ENCODE measurements at regions not wholly inside any gene's neighbourhood (a gene's known extent, or its start where the extent isn't known, plus 50 kb on each side); places are given as distances from the start of the nearest gene placed in this dataset.
"Not testable (repeated sequence)": the region's sequence is repeated elsewhere in the genome, so short reads cannot be mapped to it uniquely, and the experiment has no call there.

- no peak for DNase-seq (ENCODE audit: low spot score)
These were observed 194.4 kb downstream of the CTTN start for GRCh38 chr11:70592641-70593165.

- no peak for DNase-seq (ENCODE audit: low spot score)
These were observed 195.2 kb downstream of the CTTN start for GRCh38 chr11:70593446-70593983.

GRCh38 chr11:70594031-70594430 lies 195.7 kb downstream of the CTTN start:
- DNase-seq (ENCODE audit: low spot score) = no peak

GRCh38 chr11:70594606-70595005 lies 196.3 kb downstream of the CTTN start:
- no peak for DNase-seq (ENCODE audit: low spot score)

- no peak for DNase-seq (ENCODE audit: low spot score)
These were observed 196.7 kb downstream of the CTTN start for GRCh38 chr11:70595016-70595415.

- no peak for DNase-seq (ENCODE audit: low spot score)
These were observed 197.1 kb downstream of the CTTN start for GRCh38 chr11:70595452-70595851.

- DNase-seq (ENCODE audit: low spot score) = no peak
These were observed 197.8 kb downstream of the CTTN start for GRCh38 chr11:70596091-70596490.

GRCh38 chr11:70597006-70597555 lies 198.8 kb downstream of the CTTN start:
- no peak for DNase-seq (ENCODE audit: low spot score)

GRCh38 chr11:70597751-70598625 lies 199.7 kb downstream of the CTTN start:
- no peak for DNase-seq (ENCODE audit: low spot score)

- DNase-seq (ENCODE audit: low spot score) = not testable (repeated sequence)
These were observed 202.6 kb downstream of the CTTN start for GRCh38 chr11:70600911-70601415.

- DNase-seq (ENCODE audit: low spot score) = no peak
These were observed 203.7 kb downstream of the CTTN start for GRCh38 chr11:70601861-70602538.

GRCh38 chr11:70603114-70603755 lies 204.9 kb downstream of the CTTN start:
- DNase-seq (ENCODE audit: low spot score) = no peak

- no peak for DNase-seq (ENCODE audit: low spot score)
These were observed 205.5 kb downstream of the CTTN start for GRCh38 chr11:70603756-70604211.

GRCh38 chr11:70604221-70604620 lies 205.9 kb downstream of the CTTN start:
- no peak for DNase-seq (ENCODE audit: low spot score)

GRCh38 chr11:70604630-70605467 lies 206.5 kb downstream of the CTTN start:
- no peak for DNase-seq (ENCODE audit: low spot score)

GRCh38 chr11:70605468-70605815 lies 207.1 kb downstream of the CTTN start:
- DNase-seq (ENCODE audit: low spot score) = no peak

- DNase-seq (ENCODE audit: low spot score) = no peak
These were observed 207.5 kb downstream of the CTTN start for GRCh38 chr11:70605846-70606245.

GRCh38 chr11:70606248-70606950 lies 208.1 kb downstream of the CTTN start:
- DNase-seq (ENCODE audit: low spot score) = no peak

- no peak for DNase-seq (ENCODE audit: low spot score)
These were observed 208.6 kb downstream of the CTTN start for GRCh38 chr11:70606951-70607330.

- no peak for DNase-seq (ENCODE audit: low spot score)
These were observed 209.2 kb downstream of the CTTN start for GRCh38 chr11:70607561-70607960.

Data from AG20443 (cell line).